ENCODE measurements at regions not wholly inside any gene's neighbourhood (a gene's known extent, or its start where the extent isn't known, plus 50 kb on each side); places are given as distances from the start of the nearest gene placed in this dataset.

GRCh38 chr13:74006666-74007065 is 127.5 kb downstream of the KLF12 start:
- peaks cover 19 to 85% (median 69%) of the 10 kb centered on the region in 7 donors for H3K4me1 Mint-ChIP-seq
- H3K4me3 ChIP-seq (ENCODE audit: low read length), result no peak overlapping the region
- H3K27me3 ChIP-seq (ENCODE audit: control insufficient read depth in 2 of 2, insufficient read depth in 2 of 2, low read length in 2 of 2), result no peaks in the 10 kb centered on the region
- H3K4me1 ChIP-seq (ENCODE audit: control insufficient read depth in 2 of 2, insufficient read depth in 2 of 2, low read length in 2 of 2), result peaks cover 7 to 10% of the 10 kb centered on the region in 2 donors
- ATAC-seq, result no peak
- no peaks in the 10 kb centered on the region for H3K27me3 Mint-ChIP-seq
- ChIA-PET CTCF (no interaction called here), POLR2A (no interaction called here)
- H3K27ac ChIP-seq (ENCODE audit: low read depth, low read length), result no peak overlapping the region
- H3K9me3 Mint-ChIP-seq, result no peaks in the 10 kb centered on the region
- no peak for DNase-seq
- H3K36me3 Mint-ChIP-seq, result peaks cover 0 to 21% (median 9%) of the 10 kb centered on the region in 5 donors
- H3K4me3 Mint-ChIP-seq, result peak overlapping the region in 4 of 10 donors; percentile 2 to 59 (median 20)
- H3K9me3 ChIP-seq (ENCODE audit: control insufficient read depth in 2 of 3, low read length in 3 of 3), result no peaks in the 10 kb centered on the region
- no peaks in the 10 kb centered on the region for H3K36me3 ChIP-seq (ENCODE audit: control insufficient read depth in 2 of 3, insufficient read depth in 3 of 3, low read length in 3 of 3)
- intact Hi-C loops (cut with micrococcal nuclease), result loop anchor here in 1 of 2 donors (1.0 to 2.0 kb wide), 2 partner anchors 8 to 14 kb away; no protein-coding TSS in a partner anchor
- H3K27ac Mint-ChIP-seq, result peak overlapping the region in 7 of 9 donors; percentile 1 to 78 (median 39)

GRCh38 chr13:74005320-74006157 is 128.7 kb downstream of the KLF12 start:
- DNase-seq, result peak in 2 of 9 donors; percentile 22 to 25
- Histone ChIP-seq H3K27ac (ENCODE audit: low read depth, low read length) (no peak overlapping the region), H3K4me3 (ENCODE audit: low read length) (no peak overlapping the region), H3K9me3 (ENCODE audit: control insufficient read depth in 2 of 3, low read length in 3 of 3) (no peaks in the 10 kb centered on the region), H3K27me3 (ENCODE audit: control insufficient read depth in 2 of 2, insufficient read depth in 2 of 2, low read length in 2 of 2) (no peaks in the 10 kb centered on the region), H3K4me1 (ENCODE audit: control insufficient read depth in 2 of 2, insufficient read depth in 2 of 2, low read length in 2 of 2) (peaks cover 7 to 10% of the 10 kb centered on the region in 2 donors), H3K36me3 (ENCODE audit: control insufficient read depth in 2 of 3, insufficient read depth in 3 of 3, low read length in 3 of 3) (no peaks in the 10 kb centered on the region)
- Mint-ChIP-seq H3K27ac (peak overlapping the region in 7 of 9 donors; percentile 0 to 71 (median 5)), H3K4me3 (peak overlapping the region in 3 of 10 donors; percentile 2 to 37 (median 20)), H3K36me3 (peaks cover 0 to 21% (median 9%) of the 10 kb centered on the region in 5 donors), H3K4me1 (peaks cover 16 to 81% (median 66%) of the 10 kb centered on the region in 7 donors), H3K9me3 (no peaks in the 10 kb centered on the region), H3K27me3 (no peaks in the 10 kb centered on the region)
- ATAC-seq, result peak; percentile 55
- intact Hi-C loops (cut with micrococcal nuclease), result loop anchor here in 1 of 2 donors (1.0 to 2.0 kb wide), 3 partner anchors 7 to 13 kb away; no protein-coding TSS in a partner anchor
- ChIA-PET CTCF (interaction anchor here (0.7 kb wide), 1 partner anchor 20 kb away, joined by 3 read pairs; no protein-coding TSS in a partner anchor), POLR2A (no interaction called here)

GRCh38 chr13:74004109-74004508 is 130.1 kb downstream of the KLF12 start:
- peaks cover 18 to 84% (median 66%) of the 10 kb centered on the region in 7 donors for H3K4me1 Mint-ChIP-seq
- H3K27me3 ChIP-seq (ENCODE audit: control insufficient read depth in 2 of 2, insufficient read depth in 2 of 2, low read length in 2 of 2), result no peaks in the 10 kb centered on the region
- intact Hi-C loops (cut with micrococcal nuclease), result no loop called here
- H3K27me3 Mint-ChIP-seq, result no peaks in the 10 kb centered on the region
- CTCF ChIA-PET, result no interaction called here
- POLR2A ChIA-PET, result no interaction called here
- H3K36me3 ChIP-seq (ENCODE audit: control insufficient read depth in 2 of 3, insufficient read depth in 3 of 3, low read length in 3 of 3), result no peaks in the 10 kb centered on the region
- H3K4me3 ChIP-seq (ENCODE audit: low read length), result no peak overlapping the region
- no peak overlapping the region for H3K4me3 Mint-ChIP-seq
- ATAC-seq (no peak), DNase-seq (no peak)
- H3K36me3 Mint-ChIP-seq, result peaks cover 0 to 19% (median 4%) of the 10 kb centered on the region in 5 donors
- no peaks in the 10 kb centered on the region for H3K9me3 ChIP-seq (ENCODE audit: control insufficient read depth in 2 of 3, low read length in 3 of 3)
- H3K27ac ChIP-seq (ENCODE audit: low read depth, low read length), result no peak overlapping the region
- H3K9me3 Mint-ChIP-seq, result no peaks in the 10 kb centered on the region
- H3K27ac Mint-ChIP-seq, result no peak overlapping the region
- H3K4me1 ChIP-seq (ENCODE audit: control insufficient read depth in 2 of 2, insufficient read depth in 2 of 2, low read length in 2 of 2), result peaks cover 8 to 13% of the 10 kb centered on the region in 2 donors

GRCh38 chr13:74003374-74003773 is 130.8 kb downstream of the KLF12 start:
- Mint-ChIP-seq H3K27ac (peak overlapping the region in 1 of 9 donors; percentile 40), H3K27me3 (no peaks in the 10 kb centered on the region), H3K9me3 (no peaks in the 10 kb centered on the region), H3K36me3 (peaks cover 0 to 13% (median 4%) of the 10 kb centered on the region in 5 donors), H3K4me1 (peaks cover 23 to 85% (median 68%) of the 10 kb centered on the region in 7 donors), H3K4me3 (no peak overlapping the region)
- ATAC-seq (no peak), DNase-seq (no peak)
- ChIA-PET CTCF (interaction anchor here (0.5 kb wide), 1 partner anchor 401 kb away, joined by 6 read pairs; no protein-coding TSS in a partner anchor), POLR2A (no interaction called here)
- no peak overlapping the region for H3K4me3 ChIP-seq (ENCODE audit: low read length)
- H3K9me3 ChIP-seq (ENCODE audit: control insufficient read depth in 2 of 3, low read length in 3 of 3), result no peaks in the 10 kb centered on the region
- no peaks in the 10 kb centered on the region for H3K36me3 ChIP-seq (ENCODE audit: control insufficient read depth in 2 of 3, insufficient read depth in 3 of 3, low read length in 3 of 3)
- no peak overlapping the region for H3K27ac ChIP-seq (ENCODE audit: low read depth, low read length)
- peaks cover 15 to 20% of the 10 kb centered on the region in 2 donors for H3K4me1 ChIP-seq (ENCODE audit: control insufficient read depth in 2 of 2, insufficient read depth in 2 of 2, low read length in 2 of 2)
- intact Hi-C loops (cut with micrococcal nuclease), result no loop called here
- H3K27me3 ChIP-seq (ENCODE audit: control insufficient read depth in 2 of 2, insufficient read depth in 2 of 2, low read length in 2 of 2), result no peaks in the 10 kb centered on the region

GRCh38 chr13:74000876-74001275 is 133.3 kb downstream of the KLF12 start:
- ATAC-seq (no peak), DNase-seq (no peak)
- Mint-ChIP-seq H3K27ac (peak overlapping the region in 2 of 9 donors; percentile 38 to 69), H3K4me1 (peaks cover 13 to 91% (median 73%) of the 10 kb centered on the region in 7 donors), H3K4me3 (no peak overlapping the region), H3K9me3 (no peaks in the 10 kb centered on the region), H3K36me3 (peaks cover 0 to 5% (median 0%) of the 10 kb centered on the region in 5 donors), H3K27me3 (no peaks in the 10 kb centered on the region)
- CTCF ChIA-PET, result no interaction called here
- H3K4me3 ChIP-seq (ENCODE audit: low read length), result no peak overlapping the region
- H3K4me1 ChIP-seq (ENCODE audit: control insufficient read depth in 2 of 2, insufficient read depth in 2 of 2, low read length in 2 of 2), result peaks cover 16 to 18% of the 10 kb centered on the region in 2 donors
- H3K36me3 ChIP-seq (ENCODE audit: control insufficient read depth in 2 of 3, insufficient read depth in 3 of 3, low read length in 3 of 3), result no peaks in the 10 kb centered on the region
- POLR2A ChIA-PET, result no interaction called here
- intact Hi-C loops (cut with micrococcal nuclease), result no loop called here
- no peaks in the 10 kb centered on the region for H3K27me3 ChIP-seq (ENCODE audit: control insufficient read depth in 2 of 2, insufficient read depth in 2 of 2, low read length in 2 of 2)
- H3K27ac ChIP-seq (ENCODE audit: low read depth, low read length), result no peak overlapping the region
- no peaks in the 10 kb centered on the region for H3K9me3 ChIP-seq (ENCODE audit: control insufficient read depth in 2 of 3, low read length in 3 of 3)

GRCh38 chr13:73998631-73999030 is 135.6 kb downstream of the KLF12 start:
- Histone ChIP-seq H3K9me3 (ENCODE audit: control insufficient read depth in 2 of 3, low read length in 3 of 3) (no peaks in the 10 kb centered on the region), H3K27me3 (ENCODE audit: control insufficient read depth in 2 of 2, insufficient read depth in 2 of 2, low read length in 2 of 2) (no peaks in the 10 kb centered on the region), H3K27ac (ENCODE audit: low read depth, low read length) (peak overlapping the region; percentile 23), H3K4me3 (ENCODE audit: low read length) (no peak overlapping the region), H3K36me3 (ENCODE audit: control insufficient read depth in 2 of 3, insufficient read depth in 3 of 3, low read length in 3 of 3) (no peaks in the 10 kb centered on the region), H3K4me1 (ENCODE audit: control insufficient read depth in 2 of 2, insufficient read depth in 2 of 2, low read length in 2 of 2) (peaks cover 13 to 14% of the 10 kb centered on the region in 2 donors)
- no peaks in the 10 kb centered on the region for H3K27me3 Mint-ChIP-seq
- H3K36me3 Mint-ChIP-seq, result peaks cover 7 to 18% (median 11%) of the 10 kb centered on the region in 5 donors
- peak overlapping the region in 5 of 10 donors; percentile 6 to 42 (median 14) for H3K4me3 Mint-ChIP-seq
- intact Hi-C loops (cut with micrococcal nuclease), result loop anchor here in 1 of 2 donors (1.0 to 2.0 kb wide), 3 partner anchors 8 to 14 kb away; no protein-coding TSS in a partner anchor
- ChIA-PET CTCF (interaction anchor here (0.7 kb wide), 1 partner anchor 63 kb away, joined by 3 read pairs; no protein-coding TSS in a partner anchor), POLR2A (interaction anchor here (0.6 to 1.9 kb wide), 3 partner anchors 13 to 233 kb away, joined by 3 to 6 read pairs (median 4); no protein-coding TSS in a partner anchor)
- peak overlapping the region in 7 of 9 donors; percentile 16 to 78 (median 47) for H3K27ac Mint-ChIP-seq
- DNase-seq (peak in 4 of 9 donors; percentile 12 to 40 (median 28)), ATAC-seq (peak; percentile 50)
- H3K9me3 Mint-ChIP-seq, result peaks cover 0 to 1% (median 0%) of the 10 kb centered on the region in 11 donors
- H3K4me1 Mint-ChIP-seq, result peaks cover 11 to 89% (median 72%) of the 10 kb centered on the region in 7 donors

All from naive thymus-derived CD4-positive, alpha-beta T cell (primary cell).